ENCODE measurements at regions not wholly inside any gene's neighbourhood (a gene's known extent, or its start where the extent isn't known, plus 50 kb on each side); places are given as distances from the start of the nearest gene placed in this dataset.

DNA sequence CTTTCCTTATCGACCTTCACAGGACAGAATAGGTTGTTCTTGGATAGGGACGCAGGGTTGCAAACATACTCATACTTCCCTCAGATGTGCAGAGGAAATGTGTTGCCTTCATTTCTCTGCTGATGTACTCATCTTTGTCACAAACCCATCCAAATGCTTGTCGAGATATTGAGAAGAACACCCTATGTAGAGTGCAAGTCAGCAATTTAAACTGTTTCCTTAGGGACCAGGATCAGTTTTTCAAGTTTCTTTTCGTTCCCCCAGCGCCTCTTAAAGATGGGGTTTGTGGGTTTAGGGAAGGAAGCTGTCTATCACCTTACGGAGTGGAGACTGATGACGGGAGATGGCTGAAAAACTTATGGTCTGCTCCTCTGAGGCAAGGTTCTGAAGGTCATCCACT is 474.2 kb downstream of the EPHA4 start:
- in situ Hi-C loops (cut with HindIII; ENCODE audit: low pct_unique_long_range_greater_than_20kb, low sequenced_read_pairs) = no loop called here
- no peak for TF ChIP-seq JUND (IDR thresholded peaks at IDR 0.05; ENCODE audit: low read depth)
- DNase-seq (ENCODE audit: low read depth in 1 of 2, low spot score in 1 of 2) = no peak

DNA sequence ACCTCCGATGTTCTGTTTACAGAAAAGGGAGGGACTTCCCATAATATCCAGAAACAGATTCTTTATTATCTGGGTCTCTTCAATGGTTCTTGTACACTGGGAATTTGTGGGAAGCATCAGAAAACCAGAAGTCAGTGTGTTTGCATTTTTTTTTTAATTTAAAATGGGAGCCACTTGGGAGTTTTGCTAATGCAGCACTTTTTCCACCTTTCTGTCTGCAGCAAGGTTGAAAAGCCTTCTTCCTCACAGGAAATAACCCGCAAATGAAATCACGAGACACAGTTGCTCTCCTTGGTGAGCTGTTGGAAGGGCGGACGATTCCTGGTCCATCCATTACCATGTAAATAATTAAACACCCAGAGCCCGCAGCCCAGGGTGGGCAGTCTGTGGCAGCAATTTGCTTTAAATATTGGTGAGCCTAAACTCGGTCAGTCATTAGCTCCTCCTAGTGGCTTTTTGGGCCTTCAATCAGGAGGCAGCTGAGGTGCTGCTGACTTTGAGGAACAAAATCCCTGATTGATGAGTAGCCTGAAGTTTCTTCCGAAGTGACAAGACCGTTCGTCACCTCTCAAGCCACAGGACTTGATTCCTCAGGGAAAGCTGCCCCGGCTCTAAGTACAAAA is 471.5 kb downstream of the EPHA4 start:
- no peak for TF ChIP-seq JUND (IDR thresholded peaks at IDR 0.05; ENCODE audit: low read depth)
- DNase-seq (ENCODE audit: low read depth in 1 of 2, low spot score in 1 of 2) = peak in 1 of 2 experiments; percentile 27
- in situ Hi-C loops (cut with HindIII; ENCODE audit: low pct_unique_long_range_greater_than_20kb, low sequenced_read_pairs) = no loop called here

DNA sequence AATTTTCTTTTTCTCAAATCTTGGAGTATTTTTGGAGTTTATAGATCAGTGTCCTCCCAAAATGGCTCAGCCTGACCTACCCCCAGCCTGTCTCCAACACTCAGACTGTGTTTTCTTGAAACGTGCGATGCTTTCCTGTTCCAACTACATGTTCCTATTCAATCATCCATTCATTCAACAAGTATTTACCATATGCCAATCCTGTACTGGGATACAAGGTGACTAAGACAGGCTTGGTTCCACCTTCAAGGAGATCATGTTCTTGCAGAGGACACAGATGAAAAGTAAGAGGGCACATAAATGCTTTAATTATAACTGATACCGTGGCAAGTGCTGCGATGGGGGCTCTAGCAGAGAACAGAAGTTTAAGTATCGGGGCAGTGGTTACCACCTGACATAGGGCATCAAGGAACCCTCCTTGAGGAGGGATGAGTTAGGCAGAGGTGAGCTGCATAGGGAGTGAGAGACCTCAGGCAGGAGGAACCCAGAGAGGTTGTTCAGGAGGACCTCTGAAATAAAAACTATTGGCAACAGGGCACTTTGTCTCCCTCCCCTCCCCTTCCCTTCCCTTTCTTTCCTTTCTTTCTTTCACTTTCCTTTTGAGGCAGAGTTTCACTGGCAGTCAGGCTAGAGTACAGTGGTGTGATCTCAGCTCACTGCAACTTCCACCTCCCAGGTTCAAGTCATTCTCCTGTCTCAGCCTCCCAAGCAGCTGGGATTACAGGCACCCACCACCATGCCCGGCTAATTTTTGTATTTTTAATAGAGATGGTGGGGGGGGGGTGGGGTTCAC is 469.0 kb downstream of the EPHA4 start:
- no peak for DNase-seq (ENCODE audit: low read depth in 1 of 2, low spot score in 1 of 2)
- TF ChIP-seq JUND (IDR thresholded peaks at IDR 0.05; ENCODE audit: low read depth) = no peak
- in situ Hi-C loops (cut with HindIII; ENCODE audit: low pct_unique_long_range_greater_than_20kb, low sequenced_read_pairs) = no loop called here

DNA sequence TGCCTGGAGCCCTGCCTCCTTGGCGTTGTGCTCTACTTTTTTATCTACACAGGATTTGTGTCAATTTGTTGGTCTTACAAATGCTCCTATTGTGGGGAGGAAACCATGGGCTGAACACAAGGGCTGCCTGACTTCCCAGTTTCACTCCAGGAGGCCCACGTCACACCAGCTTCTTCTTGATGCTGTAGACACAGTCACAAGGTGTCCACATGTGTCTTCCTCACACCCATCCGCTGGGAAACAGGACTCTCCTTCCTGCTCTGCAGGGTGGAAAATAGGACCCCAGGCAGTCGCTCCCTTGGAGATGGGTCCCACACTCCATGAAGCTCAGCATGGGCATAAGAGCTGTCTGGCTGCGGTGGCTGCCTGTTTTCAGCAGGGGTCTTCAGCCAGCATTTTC is 468.2 kb downstream of the EPHA4 start:
- DNase-seq (ENCODE audit: low read depth in 1 of 2, low spot score in 1 of 2) = no peak
- no peak for TF ChIP-seq JUND (IDR thresholded peaks at IDR 0.05; ENCODE audit: low read depth)
- in situ Hi-C loops (cut with HindIII; ENCODE audit: low pct_unique_long_range_greater_than_20kb, low sequenced_read_pairs) = no loop called here

DNA sequence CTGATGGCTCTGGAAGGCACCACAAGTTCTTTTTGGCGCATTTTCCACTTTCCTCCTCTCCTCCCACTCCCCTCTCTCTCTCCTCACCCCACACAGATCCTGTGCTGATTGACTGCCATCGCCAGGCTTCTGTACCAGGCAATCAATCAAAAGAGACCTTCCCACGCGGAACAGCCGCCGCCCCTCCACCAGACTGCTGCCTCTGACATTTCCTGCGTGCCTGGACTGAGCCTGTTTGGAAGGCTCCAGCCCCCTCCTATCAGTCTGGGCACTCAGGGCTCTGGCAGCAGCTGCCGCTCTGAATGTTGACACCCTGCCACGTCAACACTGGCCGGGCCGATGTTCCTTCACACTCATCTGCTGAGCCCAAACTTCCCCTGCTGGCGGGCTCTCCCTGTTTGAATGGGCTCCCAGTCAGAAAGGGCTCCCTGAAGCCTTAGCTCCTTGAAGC is 467.7 kb downstream of the EPHA4 start:
- no peak for DNase-seq (ENCODE audit: low read depth in 1 of 2, low spot score in 1 of 2)
- in situ Hi-C loops (cut with HindIII; ENCODE audit: low pct_unique_long_range_greater_than_20kb, low sequenced_read_pairs) = no loop called here
- no peak for TF ChIP-seq JUND (IDR thresholded peaks at IDR 0.05; ENCODE audit: low read depth)

DNA sequence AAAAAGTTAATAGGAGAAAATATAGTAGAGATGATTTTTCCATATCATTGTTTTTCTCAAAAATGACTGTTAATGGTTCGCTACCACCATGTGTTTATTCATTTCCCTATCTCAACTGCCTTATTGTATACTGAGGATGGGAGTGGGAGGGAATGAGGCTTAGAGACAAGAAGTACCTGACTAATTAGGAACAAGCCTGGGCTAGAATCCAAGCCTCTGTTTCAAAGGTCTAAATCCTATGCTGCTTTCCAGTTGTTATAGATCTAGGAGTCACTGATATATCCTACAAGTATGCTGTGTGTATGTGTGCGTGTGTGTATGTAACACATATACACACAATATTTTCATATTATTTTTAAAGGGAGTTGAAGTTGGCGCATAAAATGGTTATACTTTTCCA is 465.9 kb downstream of the EPHA4 start:
- no peak for DNase-seq (ENCODE audit: low read depth in 1 of 2, low spot score in 1 of 2)
- TF ChIP-seq JUND (IDR thresholded peaks at IDR 0.05; ENCODE audit: low read depth) = no peak
- in situ Hi-C loops (cut with HindIII; ENCODE audit: low pct_unique_long_range_greater_than_20kb, low sequenced_read_pairs) = no loop called here

DNA sequence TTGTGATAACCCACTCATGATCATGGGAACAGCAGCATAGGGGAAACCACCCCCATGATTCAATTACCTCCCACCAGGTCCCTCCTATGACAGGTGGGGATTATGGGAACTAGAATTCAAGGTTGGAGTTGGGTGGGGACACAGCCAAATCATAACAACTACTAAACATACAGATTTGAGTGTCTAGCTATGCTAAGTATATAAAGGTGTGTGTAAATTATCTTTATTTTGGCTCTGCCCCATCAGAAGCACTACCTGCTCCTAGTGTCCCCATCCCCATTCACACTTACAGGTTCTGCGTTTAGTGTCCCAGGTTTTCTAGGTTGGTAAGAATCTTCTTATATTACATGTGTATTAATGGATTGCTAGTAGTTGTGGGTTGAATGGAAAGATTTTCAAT is 464.7 kb downstream of the EPHA4 start:
- no peak for DNase-seq (ENCODE audit: low read depth in 1 of 2, low spot score in 1 of 2)
- TF ChIP-seq JUND (IDR thresholded peaks at IDR 0.05; ENCODE audit: low read depth) = no peak
- in situ Hi-C loops (cut with HindIII; ENCODE audit: low pct_unique_long_range_greater_than_20kb, low sequenced_read_pairs) = no loop called here

DNA sequence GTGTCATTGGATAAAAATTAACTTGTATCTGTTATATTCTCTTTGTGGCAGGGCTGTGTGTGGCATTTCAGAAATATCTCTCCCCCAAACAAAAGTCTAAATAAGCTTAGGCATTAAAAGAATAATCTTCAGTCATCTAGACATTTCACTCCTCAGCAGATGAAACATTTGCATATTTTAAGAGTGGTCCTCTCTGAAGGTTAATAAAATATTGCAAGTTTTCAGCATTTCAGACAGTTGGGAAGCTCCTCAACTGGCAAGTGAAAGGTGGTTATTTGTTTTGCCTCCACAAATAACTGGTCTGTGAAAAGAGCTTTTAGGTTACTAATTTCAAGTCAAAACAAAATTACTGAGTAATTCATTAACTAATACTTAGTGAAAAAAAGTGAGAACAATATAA is 462.6 kb downstream of the EPHA4 start:
- TF ChIP-seq JUND (IDR thresholded peaks at IDR 0.05; ENCODE audit: low read depth) = no peak
- in situ Hi-C loops (cut with HindIII; ENCODE audit: low pct_unique_long_range_greater_than_20kb, low sequenced_read_pairs) = no loop called here
- DNase-seq (ENCODE audit: low read depth in 1 of 2, low spot score in 1 of 2) = no peak

DNA sequence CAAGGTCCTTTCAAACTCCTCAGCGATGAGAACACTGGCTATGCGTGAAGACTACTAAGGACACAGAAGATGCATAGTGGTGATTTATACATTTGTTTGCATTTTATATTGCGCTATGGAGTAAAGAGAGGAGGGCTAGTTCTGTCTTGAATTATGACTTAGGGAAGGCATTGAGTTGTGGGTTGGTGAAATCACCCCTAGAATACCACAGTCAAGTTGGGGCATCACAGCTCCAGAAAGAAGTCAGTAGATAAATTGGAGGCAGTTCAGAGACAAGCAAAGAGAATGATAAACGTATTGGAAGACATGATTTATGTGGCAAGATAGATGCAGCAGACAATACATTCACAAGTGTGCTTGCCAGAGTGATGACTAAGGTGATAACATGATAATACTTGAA is 460.4 kb downstream of the EPHA4 start:
- DNase-seq (ENCODE audit: low read depth in 1 of 2, low spot score in 1 of 2) = no peak
- in situ Hi-C loops (cut with HindIII; ENCODE audit: low pct_unique_long_range_greater_than_20kb, low sequenced_read_pairs) = no loop called here
- TF ChIP-seq JUND (IDR thresholded peaks at IDR 0.05; ENCODE audit: low read depth) = no peak

DNA sequence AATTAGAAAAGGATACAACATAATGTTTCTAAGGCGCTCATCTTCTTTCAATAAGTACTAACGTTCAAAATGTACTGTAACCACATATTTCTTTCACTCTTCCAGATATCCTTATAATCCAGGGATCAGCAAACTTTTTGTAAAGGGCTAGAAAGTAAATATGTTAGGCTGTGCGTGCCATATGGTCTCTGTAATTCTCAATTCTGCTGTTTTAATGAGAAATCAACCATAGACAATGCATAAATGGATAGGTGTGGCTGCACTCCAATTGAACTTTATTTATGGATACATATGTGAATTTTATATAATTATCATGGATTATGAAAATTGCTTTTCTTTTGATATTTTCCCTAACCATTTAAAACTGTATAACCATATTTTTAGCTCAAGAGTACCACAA is 459.4 kb downstream of the EPHA4 start:
- TF ChIP-seq JUND (IDR thresholded peaks at IDR 0.05; ENCODE audit: low read depth) = no peak
- no peak for DNase-seq (ENCODE audit: low read depth in 1 of 2, low spot score in 1 of 2)
- in situ Hi-C loops (cut with HindIII; ENCODE audit: low pct_unique_long_range_greater_than_20kb, low sequenced_read_pairs) = no loop called here

DNA sequence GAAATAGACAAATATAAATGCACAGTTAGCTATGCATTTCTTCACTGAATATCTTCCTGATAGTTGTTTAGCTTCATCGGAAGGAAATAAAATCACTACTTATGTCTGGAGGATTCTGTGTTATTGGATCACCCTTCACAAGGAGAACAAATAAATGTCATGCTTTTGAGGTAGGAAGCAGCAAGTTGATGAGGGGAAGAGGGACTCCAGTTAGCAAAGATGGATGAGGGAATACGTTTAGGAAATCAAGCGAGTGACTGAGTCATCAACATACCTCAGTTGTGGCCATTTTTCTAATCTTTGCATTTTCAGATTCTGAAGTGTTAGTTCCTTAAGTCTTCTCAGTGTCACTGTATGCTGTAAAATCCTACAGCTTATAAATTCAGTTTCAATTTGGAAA is 456.2 kb downstream of the EPHA4 start:
- TF ChIP-seq JUND (IDR thresholded peaks at IDR 0.05; ENCODE audit: low read depth) = no peak
- DNase-seq (ENCODE audit: low read depth in 1 of 2, low spot score in 1 of 2) = no peak
- in situ Hi-C loops (cut with HindIII; ENCODE audit: low pct_unique_long_range_greater_than_20kb, low sequenced_read_pairs) = no loop called here

DNA sequence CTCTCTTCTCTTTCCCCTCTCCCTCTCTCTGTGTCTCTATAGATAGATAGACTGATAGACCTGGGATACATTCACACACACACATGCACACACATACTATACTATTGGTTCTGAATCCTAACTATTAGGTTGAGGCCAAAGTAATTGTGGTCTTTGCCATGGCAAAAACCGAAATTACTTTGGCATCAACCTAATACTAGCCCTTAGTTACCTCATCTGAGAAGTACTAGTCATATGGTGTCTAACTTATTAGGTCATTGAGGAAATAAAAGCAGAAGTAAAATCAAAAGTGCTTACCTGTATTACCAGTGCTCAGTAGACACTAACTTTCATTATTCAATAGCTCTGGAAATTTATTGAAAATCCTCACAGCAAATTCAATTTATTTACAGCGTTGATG is 451.5 kb downstream of the EPHA4 start:
- no peak for DNase-seq (ENCODE audit: low read depth in 1 of 2, low spot score in 1 of 2)
- in situ Hi-C loops (cut with HindIII; ENCODE audit: low pct_unique_long_range_greater_than_20kb, low sequenced_read_pairs) = no loop called here
- no peak for TF ChIP-seq JUND (IDR thresholded peaks at IDR 0.05; ENCODE audit: low read depth)

DNA sequence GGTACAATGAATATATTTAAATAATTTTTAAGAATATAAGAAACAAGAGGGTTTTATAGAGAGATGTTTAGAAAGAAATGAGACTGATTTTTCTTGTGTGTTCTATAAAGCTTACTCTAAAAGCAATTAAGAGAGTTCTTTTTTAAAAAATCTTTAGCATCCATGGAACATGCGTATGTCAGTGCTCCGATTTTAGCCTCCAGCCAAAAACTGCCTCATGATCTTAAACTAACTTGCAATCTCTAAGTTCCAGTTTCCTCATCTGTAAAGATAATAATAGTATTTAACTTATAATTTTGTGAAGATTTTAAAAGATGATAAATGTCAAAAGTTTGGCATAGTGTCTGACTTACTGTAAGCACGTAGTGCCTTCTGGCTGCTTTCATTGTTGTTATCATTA is 448.7 kb downstream of the EPHA4 start:
- TF ChIP-seq JUND (IDR thresholded peaks at IDR 0.05; ENCODE audit: low read depth) = no peak
- in situ Hi-C loops (cut with HindIII; ENCODE audit: low pct_unique_long_range_greater_than_20kb, low sequenced_read_pairs) = no loop called here
- no peak for DNase-seq (ENCODE audit: low read depth in 1 of 2, low spot score in 1 of 2)

Measured in T47D (cell line).